GM12878 (cell line): ENCODE measurements at regions not wholly inside any gene's neighbourhood (a gene's known extent, or its start where the extent isn't known, plus 50 kb on each side); places are given as distances from the start of the nearest gene placed in this dataset.

ENCODE experiments used
- ATAC-seq: fragments of 200-7000 bp; cut with Tn5 transposase; 3 replicates; pipeline ENCODE4 v1.9.1; 2020; ENCODE audit warnings: mild to moderate bottlenecking, moderate library complexity
- BruUV-seq: library from RNA; stranded (reverse); fragments of 400-500 nt; replicated peaks from 2 replicates; lab custom pipeline; 2021; lab: Mats Ljungman, UMichigan
- CTCF ChIA-PET: fragments of 300-600 bp; sonication (Branson Sonifier 250); formaldehyde crosslinking; extraction: SDS; loops from one replicate; lab custom pipeline; 2021; ENCODE audit warnings: inconsistent platforms; lab: Yijun Ruan, JAX
- POLR2A ChIA-PET: fragments of 350-600 bp; formaldehyde crosslinking; extraction: SDS; loops from one replicate; lab custom pipeline; 2021; ENCODE audit warnings: inconsistent platforms; lab: Charles Lee
- RAD21 ChIA-PET: fragments of 300-600 bp; sonication (Branson Sonifier 250); formaldehyde crosslinking; loops from one replicate; lab custom pipeline; 2023; ENCODE audit warnings: antibody characterized with exemption; ENCODE audit not compliant: unreplicated experiment; lab: Charles Lee
- SMC1A ChIA-PET: fragments of 300-600 bp; sonication (Branson Sonifier 250); formaldehyde crosslinking; loops from one replicate; lab custom pipeline; 2023; ENCODE audit not compliant: unreplicated experiment, uncharacterized antibody; lab: Charles Lee
- DNase-seq: peaks from one replicate; pipeline ENCODE4 v3.0.0-alpha.2; 2011; ENCODE audit warnings: low read depth, low spot score
- FAIRE-seq: peaks from 3 replicates; lab custom pipeline; 2011; peaks lifted over from hg19 to GRCh38; lab: Jason Lieb, UNC
- H2AFZ ChIP-seq: 2 replicates; pipeline ENCODE4 v1.6.0; 2011; ENCODE audit warnings: low read depth, low read length, control low read depth; ENCODE audit not compliant: control insufficient read depth
- H3K27ac ChIP-seq: 2 replicates; pipeline ENCODE4 v1.5.1; 2011; ENCODE audit warnings: control low read depth; ENCODE audit not compliant: control insufficient read depth, insufficient read depth
- H3K27me3 ChIP-seq, 2 experiments: replicated peaks in 1 of 2; 2 replicates each; pipeline versions ENCODE4 v1.6.0 to v1.6.1; 2011; ENCODE audit warnings: low read length in 1 of 2; ENCODE audit not compliant: control insufficient read depth in 2 of 2, insufficient read depth in 2 of 2
- H3K36me3 ChIP-seq, 2 experiments: 2 replicates each; pipeline ENCODE4 v1.5.1; 2011; ENCODE audit warnings: low read length in 1 of 2; ENCODE audit not compliant: control insufficient read depth in 2 of 2, insufficient read depth in 2 of 2
- H3K4me1 ChIP-seq: 2 replicates; pipeline ENCODE4 v1.6.1; 2011; ENCODE audit warnings: mild to moderate bottlenecking, low read length, moderate library complexity, mixed read lengths; ENCODE audit not compliant: control insufficient read depth, insufficient read depth
- H3K4me2 ChIP-seq: 2 replicates; pipeline ENCODE4 v1.6.0; 2011; ENCODE audit warnings: control low read depth; ENCODE audit not compliant: control insufficient read depth, insufficient read depth
- H3K4me3 ChIP-seq: fragments of 200-600 bp; sonication (generic); 2 replicates; pipeline ENCODE4 v1.5.1; 2016
- H3K79me2 ChIP-seq: 2 replicates; pipeline ENCODE4 v1.6.0; 2011; ENCODE audit warnings: low read length; ENCODE audit not compliant: control insufficient read depth, insufficient read depth
- H3K9ac ChIP-seq: 2 replicates; pipeline ENCODE4 v1.8.0; 2011; ENCODE audit warnings: low read length, control low read depth, mixed read lengths; ENCODE audit not compliant: control insufficient read depth, insufficient read depth
- H3K9me3 ChIP-seq: replicated peaks from 3 replicates; pipeline ENCODE4 v1.5.1; 2011; ENCODE audit warnings: mild to moderate bottlenecking, low read length; ENCODE audit not compliant: control insufficient read depth, insufficient read depth
- H4K20me1 ChIP-seq: 2 replicates; pipeline ENCODE4 v1.6.0; 2011; ENCODE audit not compliant: control insufficient read depth, insufficient read depth
- MTA2 ChIP-seq: fragments of 450-650 bp; IDR thresholded peaks from 2 replicates; pipeline ENCODE4 v1.6.1; 2016; ENCODE audit warnings: low read depth, mild to moderate bottlenecking, moderate library complexity
- NFIC ChIP-seq: IDR thresholded peaks from 2 replicates; pipeline ENCODE4 v1.6.1; 2012; ENCODE audit warnings: low read depth, mild to moderate bottlenecking, inconsistent platforms, low read length, moderate library complexity
- RBBP5 ChIP-seq: fragments of 200-600 bp; sonication (generic); conservative IDR thresholded peaks from 2 replicates; pipeline ENCODE4 v1.6.1; 2016
- SP1 ChIP-seq: IDR thresholded peaks from one replicate; pipeline ENCODE4 v1.6.1; 2011; ENCODE audit warnings: low read depth, low read length
- ZNF384 ChIP-seq: IDR thresholded peaks from 2 replicates; pipeline ENCODE4 v1.6.1; 2012; ENCODE audit warnings: low read depth, mild to moderate bottlenecking, low read length, improper control_type of control experiment, borderline replicate concordance
- WGBS: methylation state at CpG from one replicate; pipeline ENCODE4 v1.1.6; 2016; ENCODE audit warnings: low lambda C conversion rate; ENCODE audit not compliant: insufficient replicate concordance, insufficient coverage; ENCODE audit errors: missing lambda C conversion rate; 5-methylcytosine and 5-hydroxymethylcytosine counted together
- in situ Hi-C: fragments of 300-500 bp; cut with MboI; formaldehyde crosslinking; loops from 9 replicates; pipeline ENCODE4 v1.14.3; 2018; ENCODE audit warnings: mixed read lengths
- intact Hi-C: fragments of 100-400 bp; cut with micrococcal nuclease; formaldehyde crosslinking; loops from one replicate; pipeline ENCODE4 v1.14.2; 2022; ENCODE audit not compliant: unreplicated experiment
- TF ChIP-seq, protein P1 (sequence below): IDR thresholded peaks from 2 replicates; pipeline ENCODE4 v1.6.1; 2012; ENCODE audit warnings: low read depth, low read length, improper control_type of control experiment
- TF ChIP-seq, protein P2 (sequence below): IDR thresholded peaks from 2 replicates; pipeline ENCODE4 v1.6.1; 2011; ENCODE audit warnings: mild to moderate bottlenecking, low read depth, low read length, moderate library complexity; ENCODE audit not compliant: insufficient replicate concordance

DNA sequence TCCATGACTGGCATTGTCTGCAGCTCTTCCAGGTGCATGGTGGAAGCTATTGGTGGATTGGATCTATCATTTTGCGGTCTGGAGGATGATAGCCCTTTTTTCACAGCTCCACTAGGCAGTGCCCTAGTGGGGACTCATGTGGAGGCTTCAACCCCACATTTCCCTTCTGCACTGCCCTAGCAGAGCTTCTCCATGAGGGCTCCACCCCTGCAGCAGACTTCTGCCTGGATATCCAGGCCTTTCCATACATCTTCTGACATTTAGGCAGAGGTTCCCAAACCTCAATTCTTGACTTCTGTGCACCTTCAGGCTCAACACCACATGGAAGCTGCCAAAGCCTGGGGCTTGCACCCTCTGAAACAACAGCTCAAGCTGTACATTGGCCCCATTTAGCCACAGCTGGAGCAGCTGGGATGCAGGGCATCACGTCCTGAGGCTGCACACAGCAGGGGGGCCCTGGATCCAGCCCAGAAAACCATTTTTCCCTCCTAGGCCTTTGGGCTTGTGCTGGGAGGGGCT lies 800.2 kb upstream of the MIR17HG start:
- H3K9me3 ChIP-seq: no peaks in the 10 kb centered on the region; the same call in 2 of the 3 replicates
- no peak overlapping the region for H3K9ac ChIP-seq
- H2AFZ ChIP-seq: no peak overlapping the region
- SMC1A ChIA-PET: interaction anchor here (0.6 kb wide), 1 partner anchor 68 kb away, joined by 3 read pairs; no protein-coding TSS in a partner anchor
- H3K36me3 ChIP-seq: no peaks in the 10 kb centered on the region
- BruUV-seq: no TSS peak
- no peak overlapping the region for H3K4me3 ChIP-seq
- H3K27me3 ChIP-seq: no peaks in the 10 kb centered on the region
- H3K79me2 ChIP-seq: no peaks in the 10 kb centered on the region
- no peak for FAIRE-seq
- H3K4me1 ChIP-seq: no peaks in the 10 kb centered on the region
- POLR2A ChIA-PET: no interaction called here
- TF ChIP-seq, protein P1, sequence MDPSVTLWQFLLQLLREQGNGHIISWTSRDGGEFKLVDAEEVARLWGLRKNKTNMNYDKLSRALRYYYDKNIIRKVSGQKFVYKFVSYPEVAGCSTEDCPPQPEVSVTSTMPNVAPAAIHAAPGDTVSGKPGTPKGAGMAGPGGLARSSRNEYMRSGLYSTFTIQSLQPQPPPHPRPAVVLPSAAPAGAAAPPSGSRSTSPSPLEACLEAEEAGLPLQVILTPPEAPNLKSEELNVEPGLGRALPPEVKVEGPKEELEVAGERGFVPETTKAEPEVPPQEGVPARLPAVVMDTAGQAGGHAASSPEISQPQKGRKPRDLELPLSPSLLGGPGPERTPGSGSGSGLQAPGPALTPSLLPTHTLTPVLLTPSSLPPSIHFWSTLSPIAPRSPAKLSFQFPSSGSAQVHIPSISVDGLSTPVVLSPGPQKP: no peak
- TF ChIP-seq NFIC: no peak
- TF ChIP-seq ZNF384: no peak
- TF ChIP-seq MTA2: no peak
- no peak for TF ChIP-seq RBBP5
- TF ChIP-seq, protein P2, sequence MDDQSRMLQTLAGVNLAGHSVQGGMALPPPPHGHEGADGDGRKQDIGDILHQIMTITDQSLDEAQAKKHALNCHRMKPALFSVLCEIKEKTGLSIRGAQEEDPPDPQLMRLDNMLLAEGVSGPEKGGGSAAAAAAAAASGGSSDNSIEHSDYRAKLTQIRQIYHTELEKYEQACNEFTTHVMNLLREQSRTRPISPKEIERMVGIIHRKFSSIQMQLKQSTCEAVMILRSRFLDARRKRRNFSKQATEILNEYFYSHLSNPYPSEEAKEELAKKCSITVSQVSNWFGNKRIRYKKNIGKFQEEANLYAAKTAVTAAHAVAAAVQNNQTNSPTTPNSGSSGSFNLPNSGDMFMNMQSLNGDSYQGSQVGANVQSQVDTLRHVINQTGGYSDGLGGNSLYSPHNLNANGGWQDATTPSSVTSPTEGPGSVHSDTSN: no peak
- TF ChIP-seq SP1: no peak
- TF ChIP-seq, all 136 proteins: peak for 0
- WGBS: 4% methylated on average over 2 of the region's 2 CpGs
- CTCF ChIA-PET: interaction anchor here (0.7 kb wide), 1 partner anchor 9 kb away, joined by 3 read pairs; no protein-coding TSS in a partner anchor
- Histone ChIP-seq H3K27ac (no peak overlapping the region), H3K4me2 (no peak overlapping the region), H4K20me1 (no peaks in the 10 kb centered on the region)
- intact Hi-C loops: no loop called here
- RAD21 ChIA-PET: no interaction called here
- in situ Hi-C loops: no loop called here
- ATAC-seq (no peak), DNase-seq (no peak)
